ENCODE measurements at regions not wholly inside any gene's neighbourhood (a gene's known extent, or its start where the extent isn't known, plus 50 kb on each side); places are given as distances from the start of the nearest gene placed in this dataset.

DNA sequence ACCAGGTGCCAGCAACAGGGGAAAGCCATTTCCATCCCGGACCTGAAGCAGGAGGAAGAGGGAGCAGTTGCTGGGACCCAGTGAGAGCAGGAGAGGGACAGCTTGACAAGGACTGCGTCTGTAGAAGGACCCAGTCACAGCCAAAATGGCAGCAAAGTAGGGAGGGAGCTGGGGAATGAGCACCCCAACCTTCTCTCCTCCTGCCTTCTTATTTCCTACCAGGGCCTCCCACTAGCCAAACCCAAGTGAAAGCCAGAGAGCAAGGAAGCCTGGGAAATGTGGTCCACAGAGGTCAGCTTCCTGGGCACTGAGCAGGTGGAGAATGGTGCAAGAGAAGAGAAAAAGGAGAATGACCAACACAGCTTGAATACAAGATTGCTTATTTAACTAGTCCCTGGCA lies 108.5 kb upstream of the MYL2 start:
- TF ChIP-seq, protein P1, sequence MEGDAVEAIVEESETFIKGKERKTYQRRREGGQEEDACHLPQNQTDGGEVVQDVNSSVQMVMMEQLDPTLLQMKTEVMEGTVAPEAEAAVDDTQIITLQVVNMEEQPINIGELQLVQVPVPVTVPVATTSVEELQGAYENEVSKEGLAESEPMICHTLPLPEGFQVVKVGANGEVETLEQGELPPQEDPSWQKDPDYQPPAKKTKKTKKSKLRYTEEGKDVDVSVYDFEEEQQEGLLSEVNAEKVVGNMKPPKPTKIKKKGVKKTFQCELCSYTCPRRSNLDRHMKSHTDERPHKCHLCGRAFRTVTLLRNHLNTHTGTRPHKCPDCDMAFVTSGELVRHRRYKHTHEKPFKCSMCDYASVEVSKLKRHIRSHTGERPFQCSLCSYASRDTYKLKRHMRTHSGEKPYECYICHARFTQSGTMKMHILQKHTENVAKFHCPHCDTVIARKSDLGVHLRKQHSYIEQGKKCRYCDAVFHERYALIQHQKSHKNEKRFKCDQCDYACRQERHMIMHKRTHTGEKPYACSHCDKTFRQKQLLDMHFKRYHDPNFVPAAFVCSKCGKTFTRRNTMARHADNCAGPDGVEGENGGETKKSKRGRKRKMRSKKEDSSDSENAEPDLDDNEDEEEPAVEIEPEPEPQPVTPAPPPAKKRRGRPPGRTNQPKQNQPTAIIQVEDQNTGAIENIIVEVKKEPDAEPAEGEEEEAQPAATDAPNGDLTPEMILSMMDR (IDR thresholded peaks at IDR 0.05): no peak
- TF ChIP-seq POLR2A (IDR thresholded peaks at IDR 0.05): no peak

Measured in heart left ventricle (tissue), 13 donors.